GM18858 (cell line): ENCODE measurements at regions not wholly inside any gene's neighbourhood (a gene's known extent, or its start where the extent isn't known, plus 50 kb on each side); places are given as distances from the start of the nearest gene placed in this dataset.

Source experiments
- ATAC-seq: cut with Tn5 transposase; IDR thresholded peaks from one replicate; pipeline ENCODE4 v1.9.1; 2021; ENCODE audit not compliant: unreplicated experiment

- no peak for ATAC-seq
Measured at GRCh38 chr7:25279705-25280104, 51.4 kb upstream of the NPVF start.

GRCh38 chr7:25280181-25280580, 51.9 kb upstream of the NPVF start:
- ATAC-seq, result no peak

- ATAC-seq, result no peak
Measured at GRCh38 chr7:25282194-25282593, 53.9 kb upstream of the NPVF start.

- no peak for ATAC-seq
Measured at GRCh38 chr7:25286756-25287155, 58.5 kb upstream of the NPVF start.

- no peak for ATAC-seq
Measured at GRCh38 chr7:25287291-25287690, 59.0 kb upstream of the NPVF start.

GRCh38 chr7:25288556-25289307, 60.4 kb upstream of the NPVF start:
- ATAC-seq, result no peak

GRCh38 chr7:25289518-25289917, 61.2 kb upstream of the NPVF start:
- no peak for ATAC-seq

GRCh38 chr7:25294624-25295023, 66.3 kb upstream of the NPVF start:
- no peak for ATAC-seq

- no peak for ATAC-seq
Measured at GRCh38 chr7:25295387-25295786, 67.1 kb upstream of the NPVF start.

GRCh38 chr7:25296086-25296485, 67.8 kb upstream of the NPVF start:
- no peak for ATAC-seq

GRCh38 chr7:25297278-25297677, 69.0 kb upstream of the NPVF start:
- ATAC-seq, result no peak

- no peak for ATAC-seq
Measured at GRCh38 chr7:25303281-25304181, 75.2 kb upstream of the NPVF start.

- no peak for ATAC-seq
Measured at GRCh38 chr7:25304691-25305090, 76.4 kb upstream of the NPVF start.

- no peak for ATAC-seq
Measured at GRCh38 chr7:25305831-25306230, 77.5 kb upstream of the NPVF start.

GRCh38 chr7:25307624-25308023, 79.3 kb upstream of the NPVF start:
- ATAC-seq, result no peak

- no peak for ATAC-seq
Measured at GRCh38 chr7:25308246-25308645, 80.0 kb upstream of the NPVF start.

- no peak for ATAC-seq
Measured at GRCh38 chr7:25308906-25309705, 80.8 kb upstream of the NPVF start.

GRCh38 chr7:25310896-25311295, 82.6 kb upstream of the NPVF start:
- ATAC-seq, result no peak

- no peak for ATAC-seq
Measured at GRCh38 chr7:25311346-25311745, 83.1 kb upstream of the NPVF start.

GRCh38 chr7:25312968-25313367, 84.7 kb upstream of the NPVF start:
- no peak for ATAC-seq

- ATAC-seq, result no peak
Measured at GRCh38 chr7:25313526-25313925, 85.2 kb upstream of the NPVF start.
